NCI-H146 (cell line): ENCODE measurements at regions not wholly inside any gene's neighbourhood (a gene's known extent, or its start where the extent isn't known, plus 50 kb on each side); places are given as distances from the start of the nearest gene placed in this dataset.

Source experiments
- DNase-seq: peaks from one replicate; lab custom pipeline; 2025; lab: John Stamatoyannopoulos, UW

DNA sequence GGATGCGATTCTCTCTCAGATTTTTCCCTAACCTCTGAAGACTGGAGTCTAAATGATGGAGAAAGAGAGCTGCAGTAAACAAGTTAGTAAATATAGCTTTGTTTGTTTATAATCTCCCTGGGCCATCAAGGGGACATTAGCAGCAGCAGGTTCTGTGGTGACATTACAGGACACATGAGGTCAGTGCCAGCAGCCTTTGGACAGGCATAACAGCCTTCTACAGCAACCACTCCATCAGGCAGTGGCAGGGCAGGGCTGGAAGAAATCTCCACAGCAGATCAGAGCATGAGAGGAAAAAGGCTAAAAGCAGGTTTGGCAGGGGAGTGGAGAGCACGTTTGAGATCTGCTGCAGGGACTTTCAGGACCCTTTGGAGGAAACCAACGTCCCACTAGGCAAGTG lies 127.6 kb upstream of the ACP3 start:
- DNase-seq, result no peak

DNA sequence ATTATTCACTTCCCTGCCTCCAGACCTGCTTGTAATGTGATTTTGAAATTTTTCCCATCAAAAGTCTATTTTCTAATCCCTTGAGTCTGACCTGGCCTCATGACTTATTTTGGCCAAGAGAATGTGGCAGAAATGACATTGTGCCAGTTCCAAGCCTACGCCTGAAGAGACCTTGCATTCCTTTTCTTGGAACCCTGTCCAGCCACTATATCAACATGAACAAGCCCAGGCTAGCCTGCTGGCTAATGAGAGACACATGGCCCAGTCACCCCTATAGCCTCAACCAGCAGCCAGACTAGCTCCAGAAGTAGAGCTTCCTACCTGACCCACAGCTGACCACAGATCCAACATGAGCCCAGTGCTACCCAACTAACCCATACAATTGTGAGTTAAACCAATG lies 121.1 kb upstream of the ACP3 start:
- no peak for DNase-seq

DNA sequence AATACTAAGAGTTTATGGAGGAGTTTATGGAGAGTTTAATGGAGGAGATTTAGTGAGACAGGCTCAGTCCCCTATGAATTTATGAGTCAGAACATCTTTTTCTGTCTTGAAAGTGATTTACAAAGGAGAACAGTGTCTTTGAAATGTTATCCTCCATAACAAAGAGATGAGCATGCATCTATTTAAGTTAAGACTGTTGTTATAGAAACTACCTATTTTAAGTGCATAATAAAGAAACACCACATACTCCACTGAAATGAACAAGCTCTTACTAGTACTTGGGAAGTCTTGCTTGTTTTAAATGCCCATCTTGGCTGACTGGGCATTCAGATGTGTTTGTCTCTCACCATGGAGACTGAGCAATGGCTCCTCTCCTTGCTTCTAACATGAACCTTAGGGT lies 118.7 kb upstream of the ACP3 start:
- DNase-seq, result no peak

DNA sequence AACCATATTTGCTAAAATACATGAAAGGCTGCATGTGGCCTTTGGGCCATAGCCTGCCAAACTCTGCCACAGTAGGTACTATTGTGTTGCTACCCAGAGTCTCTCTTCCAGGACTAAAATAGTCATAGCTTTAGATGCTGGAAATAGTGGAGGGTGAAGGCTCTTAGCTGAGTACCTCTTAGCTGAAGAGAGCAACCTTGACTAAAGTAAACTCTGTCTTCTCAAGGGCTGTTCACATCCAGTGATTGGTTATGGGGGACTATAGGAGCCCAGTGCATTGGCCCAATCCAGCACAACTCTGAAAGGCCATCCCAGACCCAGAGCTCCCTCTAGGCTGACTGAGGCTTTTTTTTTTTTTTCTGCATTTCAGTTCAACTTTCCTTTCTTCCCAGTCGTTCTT lies 117.8 kb upstream of the ACP3 start:
- DNase-seq, result no peak

DNA sequence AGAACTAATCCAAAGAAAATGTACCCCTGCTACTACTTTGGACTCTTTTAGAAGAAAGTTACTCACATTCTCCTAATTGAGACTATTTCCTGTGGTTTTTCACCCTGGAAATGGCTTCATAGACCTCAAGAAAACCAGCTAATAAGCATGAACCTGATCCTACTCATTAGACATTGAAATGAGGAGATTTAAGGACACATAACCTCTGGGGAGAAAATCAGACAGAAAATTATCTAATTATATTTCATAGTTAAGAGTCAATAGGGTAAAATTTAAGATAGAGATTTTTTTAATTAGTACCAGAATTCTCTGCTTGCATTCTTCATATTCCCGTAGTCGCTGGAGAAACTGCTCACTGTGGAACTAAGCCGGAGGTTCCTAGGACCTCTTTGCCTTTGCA lies 114.6 kb upstream of the ACP3 start:
- DNase-seq, result no peak

DNA sequence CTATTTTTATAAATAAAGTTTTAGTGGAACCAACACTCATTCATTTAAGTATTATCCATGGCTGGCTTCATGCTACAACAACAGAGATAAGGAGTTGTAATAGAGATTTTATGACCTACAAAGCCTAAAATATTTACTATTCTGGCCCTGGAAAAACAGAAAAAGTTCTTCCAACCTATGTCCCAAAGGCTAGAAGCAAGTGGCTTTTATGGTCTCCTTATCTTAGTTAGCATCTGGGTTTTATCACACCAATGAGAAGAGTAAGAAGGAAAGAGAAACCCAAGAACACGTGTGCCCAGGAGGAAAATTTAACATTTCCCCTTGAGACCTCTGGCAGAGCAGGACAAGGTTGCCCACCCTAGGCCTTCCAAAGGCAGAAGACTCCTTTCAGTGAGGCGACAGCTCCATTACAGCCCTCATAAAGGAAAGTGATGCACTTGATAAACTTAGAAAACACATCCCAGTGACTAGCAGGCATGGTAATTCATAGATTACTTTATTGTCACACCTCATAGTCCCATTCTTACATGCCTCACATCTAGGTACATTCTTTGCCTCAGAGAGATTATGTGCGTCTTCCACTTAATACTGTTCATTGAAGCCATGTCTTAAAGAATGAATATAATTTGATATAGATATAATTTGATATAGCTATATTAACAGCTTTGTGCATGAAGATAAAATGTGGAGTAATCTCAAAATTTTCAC lies 113.2 kb upstream of the ACP3 start:
- no peak for DNase-seq

DNA sequence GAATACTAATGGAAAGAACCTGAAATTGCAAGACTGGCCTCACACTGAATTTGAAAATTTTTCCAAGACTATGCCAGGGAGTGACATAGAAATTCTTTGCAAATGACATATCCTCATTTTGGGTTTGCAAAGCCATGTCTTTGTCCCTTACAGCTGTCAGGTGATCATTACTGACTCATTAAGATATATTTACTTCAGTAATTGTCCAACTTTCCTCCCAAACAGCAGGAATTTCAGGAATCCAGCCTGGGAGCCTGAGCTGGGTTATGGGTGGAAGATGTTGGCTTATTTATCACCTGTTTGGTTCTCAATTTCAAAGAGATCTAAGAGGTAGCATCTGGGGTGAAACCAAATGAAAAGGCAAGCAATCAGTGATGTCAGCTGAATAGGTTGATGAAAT lies 111.6 kb upstream of the ACP3 start:
- no peak for DNase-seq

DNA sequence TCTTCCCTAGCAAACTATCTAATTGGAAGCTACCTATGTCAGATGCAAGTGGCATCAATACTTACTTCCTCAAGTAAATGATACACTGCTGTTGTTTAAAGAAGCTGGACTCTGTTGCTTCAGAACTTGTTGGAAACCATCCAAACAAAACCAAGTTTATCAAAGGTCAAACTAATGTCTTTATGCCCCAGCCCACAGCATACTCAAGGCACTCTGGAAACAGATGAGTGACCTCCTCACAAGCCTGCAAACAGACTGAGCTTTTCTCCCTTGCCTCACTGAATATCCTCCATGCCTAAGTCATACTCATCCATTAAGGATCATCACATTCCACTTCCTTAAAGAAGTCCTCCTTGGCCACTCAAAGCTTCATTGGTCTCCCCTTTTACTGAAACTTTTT lies 107.4 kb upstream of the ACP3 start:
- DNase-seq, result no peak

DNA sequence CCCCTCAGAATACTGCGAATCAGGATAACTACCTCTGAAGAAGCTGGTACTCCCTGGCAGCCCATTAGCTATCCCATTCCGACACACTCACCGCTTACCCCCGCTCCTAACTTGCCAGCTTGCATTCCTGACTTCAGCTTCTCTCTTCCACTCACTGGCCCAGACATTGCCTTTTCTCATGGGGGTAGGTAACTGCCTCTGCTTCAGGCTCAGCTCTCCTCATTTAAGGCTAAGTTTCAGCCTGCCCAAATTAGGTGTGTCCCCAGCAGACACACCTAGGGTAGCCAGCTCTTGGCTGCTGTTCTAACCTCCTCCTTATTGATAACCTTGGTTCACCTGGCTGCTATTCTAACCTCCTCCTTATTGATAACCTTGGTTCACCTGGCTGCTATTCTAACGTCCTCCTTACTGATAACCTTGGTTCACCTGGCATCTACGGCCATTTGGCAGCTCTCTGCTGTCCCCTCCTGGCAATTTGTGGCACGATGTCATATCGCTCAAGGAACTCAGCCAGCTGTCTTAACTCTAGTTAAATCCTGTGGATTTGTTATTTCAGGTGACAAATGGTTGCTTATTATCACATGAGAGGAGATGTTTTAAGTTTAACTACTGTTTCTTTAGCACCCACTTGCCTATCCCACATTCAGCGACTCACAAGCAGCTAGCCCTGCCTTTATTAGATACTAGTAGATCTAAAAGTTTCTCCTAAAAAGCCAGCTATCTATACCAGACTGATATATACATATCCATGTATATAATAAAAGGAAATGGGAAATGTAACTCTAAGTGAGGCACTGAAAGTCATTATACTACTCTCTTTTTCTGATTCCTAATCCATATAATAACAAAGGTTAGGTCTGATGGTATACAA lies 106.5 kb upstream of the ACP3 start:
- DNase-seq, result peak; percentile 65

DNA sequence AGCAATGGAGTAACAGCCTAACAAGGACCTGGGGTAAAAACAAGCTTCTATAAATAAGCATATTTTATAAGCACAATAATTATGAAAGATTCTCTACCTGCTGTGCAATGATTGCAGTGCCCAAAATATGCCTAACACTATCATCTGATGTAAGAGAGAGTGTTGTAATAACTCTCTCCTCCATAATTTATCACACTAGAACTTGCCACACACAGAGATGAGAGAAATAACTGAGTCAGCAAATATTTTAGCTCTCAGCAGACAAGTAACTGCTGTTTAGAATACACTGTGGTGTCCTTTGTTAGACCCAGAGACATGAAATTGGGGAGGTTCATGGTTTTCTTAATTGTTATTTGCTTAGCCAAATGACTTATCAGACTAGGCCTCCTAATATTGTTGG lies 105.3 kb upstream of the ACP3 start:
- no peak for DNase-seq

DNA sequence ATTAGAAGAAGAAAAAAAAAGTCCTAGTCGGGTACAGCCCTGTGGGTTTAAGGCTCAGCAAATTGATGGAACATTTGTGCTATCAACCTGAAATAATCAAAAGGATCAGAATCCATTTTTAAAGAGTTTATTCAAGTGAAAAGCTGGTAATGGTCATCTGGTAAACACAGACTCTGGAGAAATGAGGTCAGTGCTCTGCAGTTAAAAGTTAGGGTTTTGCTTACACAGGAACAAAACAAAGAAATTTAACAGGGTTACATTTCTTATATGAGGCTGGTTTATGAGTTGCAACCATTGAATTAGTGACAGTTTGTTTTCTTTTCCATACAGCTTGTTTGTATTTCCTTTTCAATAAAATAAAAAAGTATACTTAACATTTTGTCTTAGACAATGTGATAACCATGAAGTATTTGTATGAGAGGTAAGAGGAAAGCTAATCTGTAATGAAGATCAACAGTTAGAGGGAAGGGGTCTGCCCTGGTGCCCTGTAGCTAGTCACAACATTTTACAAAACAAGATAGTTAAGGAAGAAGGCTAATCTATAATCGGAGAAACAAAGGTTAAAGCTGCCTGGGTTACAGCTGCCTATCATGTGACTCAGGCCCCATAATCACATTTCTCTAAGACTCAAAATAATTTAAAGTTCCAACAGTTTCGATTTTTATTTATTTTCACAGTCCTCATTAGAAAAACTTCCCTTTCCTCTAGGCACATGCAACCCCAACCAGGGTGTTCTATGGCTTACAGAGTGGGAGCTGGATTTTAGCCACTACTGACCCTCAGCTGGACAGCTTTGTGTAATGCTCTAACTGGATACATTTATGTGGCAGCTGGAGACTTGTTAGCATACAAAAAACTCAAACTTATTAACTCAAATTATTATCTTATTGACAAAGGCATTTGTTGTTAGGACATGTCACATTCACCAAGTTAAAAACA lies 98.1 kb upstream of the ACP3 start:
- DNase-seq, result no peak

DNA sequence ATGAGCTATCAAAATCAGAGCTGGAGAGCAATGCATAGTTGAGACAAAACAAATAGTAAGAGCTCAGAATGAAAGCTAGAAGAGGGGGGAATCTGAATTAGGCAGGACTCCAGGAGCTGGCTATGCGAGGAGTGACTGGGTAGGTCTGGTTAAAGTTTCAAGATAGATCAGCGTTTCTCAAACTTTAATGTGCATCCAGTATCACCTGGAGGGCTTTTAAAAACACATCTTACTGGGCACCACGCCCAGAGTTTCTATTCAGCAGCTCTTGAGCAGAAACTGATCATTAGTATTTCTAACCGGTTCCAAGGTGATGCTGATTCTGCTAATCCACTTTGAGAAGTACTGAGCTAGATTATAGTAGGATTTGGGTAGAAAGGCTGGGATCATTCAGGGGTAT lies 96.2 kb upstream of the ACP3 start:
- DNase-seq, result no peak

DNA sequence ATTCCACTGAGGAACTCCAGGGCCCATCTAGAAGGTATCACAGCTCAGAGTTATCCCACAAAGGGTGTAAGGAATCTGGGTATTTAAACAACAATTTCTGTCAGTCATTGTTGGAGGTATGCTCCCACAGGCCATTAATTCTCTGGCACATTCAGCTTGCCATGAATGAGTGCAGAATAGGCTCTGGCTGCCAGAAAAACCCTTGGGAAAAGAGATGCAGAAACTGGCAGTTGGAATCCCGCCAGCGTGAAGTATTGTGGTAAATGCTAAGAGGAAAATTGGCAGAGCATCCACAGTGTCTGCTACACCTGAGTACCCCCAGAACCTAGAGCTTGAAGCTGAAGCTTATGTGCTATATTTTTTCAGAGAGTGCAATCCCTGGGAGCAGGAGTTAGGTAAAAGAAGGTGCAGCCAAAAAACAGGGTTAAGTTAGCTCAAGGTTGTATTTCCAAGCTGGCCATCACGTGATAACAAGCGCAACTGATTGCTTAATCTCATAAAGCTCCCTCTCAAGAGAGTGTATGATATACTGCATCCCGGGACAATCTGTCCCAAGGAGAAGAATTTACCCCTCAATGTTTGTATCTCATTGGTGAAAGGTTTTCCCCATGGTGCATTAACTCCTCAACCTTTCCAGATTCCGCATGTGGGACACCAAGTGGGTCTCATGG lies 94.2 kb upstream of the ACP3 start:
- DNase-seq, result no peak

DNA sequence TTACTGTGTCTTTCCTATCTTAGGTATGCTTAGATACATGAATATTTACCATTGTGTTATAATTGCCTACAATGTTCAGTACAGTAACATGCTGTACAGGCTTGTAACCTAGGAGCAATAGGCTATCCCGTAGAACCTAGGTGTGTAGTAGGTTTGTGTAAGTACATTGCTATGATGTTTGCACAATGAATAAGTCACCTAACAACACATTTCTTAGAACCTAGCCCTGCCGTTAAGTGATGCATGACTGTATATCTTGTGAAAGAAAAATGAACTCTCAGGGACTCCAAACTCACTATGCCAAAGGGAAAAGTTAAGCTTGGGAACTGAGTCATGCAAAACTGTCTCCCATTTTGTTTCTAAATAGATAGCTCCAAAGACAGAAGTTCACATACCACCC lies 91.5 kb upstream of the ACP3 start:
- DNase-seq, result no peak

DNA sequence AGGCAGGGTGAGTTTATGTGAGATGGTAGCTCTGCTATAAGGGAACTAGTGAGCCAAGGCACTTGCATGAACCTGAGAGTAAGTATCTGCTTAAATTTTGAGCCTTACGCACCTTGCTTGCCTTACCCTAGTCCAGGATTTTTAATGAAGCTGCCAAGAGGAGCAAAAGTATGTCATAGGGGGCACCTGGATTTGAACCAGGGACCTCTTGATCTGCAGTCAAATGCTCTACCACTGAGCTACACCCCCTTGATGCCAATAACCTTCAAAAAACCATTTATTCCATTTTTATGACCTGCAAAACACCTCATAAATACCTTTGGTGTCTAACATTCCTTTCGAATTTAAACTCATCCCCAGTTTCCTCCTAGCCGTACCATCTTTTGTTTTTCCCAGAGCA lies 88.3 kb upstream of the ACP3 start:
- DNase-seq, result peak; percentile 23

DNA sequence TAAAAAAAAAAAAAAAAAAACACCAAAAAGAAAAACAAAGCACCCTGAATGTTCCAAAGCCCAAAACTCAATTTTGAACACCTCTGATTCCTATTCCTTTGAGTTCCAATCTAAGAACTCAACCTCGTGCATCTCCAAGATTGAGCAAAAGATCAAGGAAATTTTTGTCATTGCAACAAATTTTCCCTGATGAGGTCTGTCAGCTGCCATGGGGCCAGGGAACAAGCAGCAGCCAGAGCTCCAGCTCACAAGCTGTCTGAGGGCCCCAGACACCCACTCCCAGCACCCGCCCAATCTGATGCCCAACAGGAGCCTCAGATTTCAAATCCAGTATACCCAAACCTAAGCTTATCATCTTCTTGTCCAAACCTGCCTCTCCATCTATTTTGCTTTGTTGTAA lies 87.6 kb upstream of the ACP3 start:
- no peak for DNase-seq

DNA sequence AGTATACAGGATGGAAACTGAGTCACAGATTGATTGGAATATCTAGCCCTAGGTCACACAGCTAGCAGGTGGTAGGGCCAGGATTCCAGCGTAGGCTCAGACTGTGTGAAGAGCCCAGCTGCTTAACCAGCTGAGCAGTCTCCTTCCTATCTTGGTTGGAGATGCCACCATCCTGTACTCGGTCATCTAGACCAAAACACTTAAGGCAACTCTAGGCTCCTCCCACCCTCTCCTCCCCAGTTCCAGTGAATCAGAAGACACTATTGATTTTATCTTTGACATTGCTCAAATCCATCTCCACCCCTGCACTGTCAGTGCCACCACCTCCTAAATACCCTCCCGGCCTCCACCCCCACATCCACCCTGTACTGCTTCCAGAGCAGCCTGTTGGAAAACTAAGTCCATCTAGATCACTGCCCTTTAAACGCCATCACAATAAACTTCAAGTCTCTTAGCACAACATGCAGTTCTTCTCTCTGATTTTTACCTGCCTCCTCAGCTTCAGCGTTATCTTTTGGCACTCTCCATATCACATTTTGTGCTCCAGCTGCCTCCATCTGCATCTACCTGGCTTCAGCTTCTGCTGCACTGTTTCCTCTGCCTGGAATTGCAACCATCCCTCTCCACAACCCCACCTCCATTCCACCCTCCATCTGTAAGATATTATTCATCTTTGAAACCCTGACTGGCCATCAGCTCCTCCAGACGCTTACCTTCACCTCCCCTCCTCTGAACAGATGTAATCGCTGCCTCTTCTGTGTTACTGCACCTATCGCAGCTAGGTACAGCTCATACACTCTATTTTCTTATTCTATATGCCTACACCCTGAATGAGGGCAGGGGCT lies 86.8 kb upstream of the ACP3 start:
- no peak for DNase-seq

DNA sequence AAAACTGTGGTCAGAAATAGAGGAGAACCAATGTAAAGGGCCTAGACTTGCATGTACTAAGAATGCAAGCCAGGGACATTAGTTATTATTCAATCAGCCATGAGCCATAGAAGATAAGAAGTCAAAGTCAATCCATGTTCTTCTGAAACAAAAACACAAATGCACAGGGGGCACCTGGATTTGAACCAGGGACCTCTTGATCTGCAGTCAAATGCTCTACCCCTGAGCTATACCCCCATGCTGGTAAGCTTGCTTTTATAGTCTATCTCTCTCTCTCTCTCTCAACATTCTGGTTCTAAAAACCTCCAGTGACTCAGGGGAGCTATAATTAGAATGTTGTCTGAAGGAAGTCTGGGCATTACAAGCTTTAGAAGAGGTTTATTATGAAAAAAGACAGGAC lies 85.6 kb upstream of the ACP3 start:
- DNase-seq, result peak; percentile 38

DNA sequence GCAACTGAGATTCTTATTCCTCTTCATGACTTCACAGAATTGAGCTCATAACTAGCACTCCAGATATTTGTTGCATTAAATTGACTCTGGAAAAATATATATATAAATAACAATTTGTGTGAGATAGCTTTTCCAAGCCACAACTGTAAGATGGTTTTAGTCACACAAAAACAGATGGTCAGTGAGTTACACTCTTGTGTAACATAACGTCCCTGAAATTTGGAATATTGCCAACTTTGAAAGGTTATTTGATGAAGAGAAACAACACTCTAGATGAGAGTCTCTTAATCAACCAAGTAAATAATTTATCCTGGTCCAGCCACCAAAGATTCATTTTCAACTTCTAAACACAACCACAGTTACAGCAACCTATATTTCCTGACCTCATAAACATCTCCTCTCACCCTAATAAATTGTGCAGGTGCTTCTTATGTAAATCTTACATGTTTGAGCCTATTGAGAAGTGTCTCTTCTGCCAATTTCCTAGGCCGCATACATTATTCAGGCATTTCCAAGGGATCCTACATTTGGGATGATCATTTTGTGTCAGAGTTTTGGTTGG lies 84.9 kb upstream of the ACP3 start:
- DNase-seq, result no peak

DNA sequence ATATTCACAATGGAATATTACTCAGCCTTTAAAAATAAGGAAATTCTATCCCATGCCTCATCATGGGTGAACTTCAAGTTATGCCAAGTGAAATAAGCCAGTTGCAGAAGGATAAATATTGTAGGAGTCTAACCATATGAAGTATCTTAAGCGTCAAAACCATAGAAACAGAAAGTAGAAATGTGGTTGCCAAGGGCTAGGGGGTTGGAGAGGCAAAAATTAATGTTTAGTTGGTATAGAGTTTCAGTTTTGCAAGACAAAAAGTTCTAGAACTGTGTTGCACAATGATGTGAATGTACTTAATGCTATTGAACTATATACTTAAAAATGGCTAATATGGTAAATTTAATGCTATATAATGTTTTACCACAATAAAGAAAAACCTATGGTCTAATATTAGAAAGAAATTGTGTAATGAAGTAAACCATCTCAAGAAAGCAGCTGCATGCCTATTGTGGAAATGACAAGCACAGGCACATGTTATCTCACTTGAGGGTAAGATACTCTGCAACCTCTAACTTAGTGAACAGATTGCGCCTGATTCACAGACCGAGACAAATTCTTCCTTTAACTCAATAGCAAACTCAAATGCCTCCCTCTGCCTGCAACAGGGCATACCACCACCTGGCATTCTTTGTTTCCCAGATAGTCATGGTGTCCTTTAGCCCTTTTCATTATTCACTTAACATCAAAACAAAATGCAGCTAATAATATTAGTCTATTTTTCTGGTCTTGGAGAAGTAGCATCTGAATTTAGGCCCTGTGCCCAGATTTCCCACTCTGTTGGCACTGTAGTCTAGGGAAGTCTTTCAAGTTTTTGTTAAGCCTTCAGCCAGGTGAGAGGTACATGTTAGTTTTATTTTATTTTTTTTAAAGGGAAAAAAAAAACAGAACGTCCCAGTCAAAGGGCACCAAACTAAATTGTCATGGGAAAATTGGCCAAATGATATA lies 80.2 kb upstream of the ACP3 start:
- DNase-seq, result no peak
